ENCODE measurements at regions not wholly inside any gene's neighbourhood (a gene's known extent, or its start where the extent isn't known, plus 50 kb on each side); places are given as distances from the start of the nearest gene placed in this dataset.

DNA sequence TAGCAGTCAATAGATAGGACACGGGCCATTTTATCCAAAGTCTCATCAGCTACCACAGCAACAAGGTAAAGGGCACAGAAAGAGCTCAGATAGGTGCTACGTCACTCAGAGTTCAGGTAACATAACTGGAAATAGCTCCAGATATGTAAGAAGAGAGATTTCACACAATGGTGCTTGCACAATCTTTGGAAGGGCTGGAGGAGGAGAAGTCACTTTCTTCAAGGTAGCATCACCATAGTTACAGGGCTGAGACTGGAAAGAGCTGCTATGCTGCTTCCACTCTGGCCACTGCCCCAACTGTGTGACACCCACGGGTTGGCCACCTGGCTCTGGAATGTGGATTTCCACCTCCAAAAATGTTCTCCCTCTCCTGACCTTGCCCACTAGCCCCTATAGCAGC lies 448.8 kb upstream of the THBS1 start:
- Histone ChIP-seq H3K14ac (ENCODE audit: insufficient read length) (no peak overlapping the region), H4K91ac (replicated peaks; ENCODE audit: insufficient read length, low read length) (no peak overlapping the region), H3K36me3 (ENCODE audit: control insufficient read depth in 2 of 4, insufficient read depth in 4 of 4, low read length in 3 of 4) (no peaks in the 10 kb centered on the region), H3K4me3 (ENCODE audit: extremely low read depth in 1 of 4, insufficient read depth in 2 of 4, low read depth in 3 of 4, low read length in 4 of 4) (no peak overlapping the region), H2BK12ac (ENCODE audit: low read depth, low read length) (no peak overlapping the region), H3K9ac (replicated peaks in 1 of 4; ENCODE audit: extremely low read depth in 1 of 4, low read depth in 3 of 4, low read length in 3 of 4) (no peak overlapping the region), H3K27me3 (replicated peaks in 1 of 4; ENCODE audit: control insufficient read depth in 3 of 4, extremely low read depth in 1 of 4, insufficient read depth in 3 of 4, low read length in 3 of 4) (no peaks in the 10 kb centered on the region), H3K79me1 (ENCODE audit: low read depth, low read length) (no peaks in the 10 kb centered on the region), H4K20me1 (replicated peaks in 1 of 2; ENCODE audit: control insufficient read depth in 1 of 2, insufficient read depth in 2 of 2, low read length in 2 of 2) (peaks cover 0 to 2% of the 10 kb centered on the region in 2 experiments), H3K4me1 (replicated peaks in 1 of 4; ENCODE audit: control insufficient read depth in 3 of 4, insufficient read depth in 4 of 4, low read length in 3 of 4) (peaks cover 0 to 6% (median 3%) of the 10 kb centered on the region in 4 experiments; a peak in 5 of 7 replicates), H3K27ac (ENCODE audit: low read depth, low read length) (no peak overlapping the region), H2BK15ac (ENCODE audit: low read length) (no peak overlapping the region), H3K23ac (ENCODE audit: insufficient read length) (no peak overlapping the region), H3K56ac (replicated peaks; ENCODE audit: insufficient read length, low read depth, low read length) (no peak overlapping the region), H2BK5ac (ENCODE audit: low read depth, low read length) (no peak overlapping the region), H3K18ac (ENCODE audit: extremely low read depth, low read length) (no peak overlapping the region), H3K4ac (replicated peaks; ENCODE audit: insufficient read length, low read depth, low read length) (no peak overlapping the region), H2AFZ (ENCODE audit: low read length) (no peak overlapping the region), H4K8ac (ENCODE audit: extremely low read depth, insufficient read depth, low read length) (no peak overlapping the region), H3K9me3 (ENCODE audit: insufficient read depth in 2 of 2, low read depth in 1 of 2, low read length in 1 of 2) (no peaks in the 10 kb centered on the region), H2AK5ac (ENCODE audit: low read depth, low read length) (no peak overlapping the region), H3K79me2 (ENCODE audit: control insufficient read depth in 1 of 2, insufficient read depth in 2 of 2, low read length in 2 of 2) (no peaks in the 10 kb centered on the region), H2BK120ac (replicated peaks; ENCODE audit: low read depth, low read length) (no peak overlapping the region), H3K23me2 (ENCODE audit: low read depth, low read length) (no peaks in the 10 kb centered on the region), H2BK20ac (ENCODE audit: low read length) (no peak overlapping the region), H4K5ac (ENCODE audit: insufficient read length, low read depth, low read length) (no peak overlapping the region), H3K4me2 (ENCODE audit: insufficient read depth in 1 of 2, low read depth in 2 of 2, low read length in 2 of 2) (no peak overlapping the region)
- no peak for DNase-seq (ENCODE audit: low read depth in 1 of 2, low spot score in 2 of 2)
- ChIA-PET CTCF (ENCODE audit: partially characterized antibody) (interaction anchor here (1.0 kb wide), 4 partner anchors 17 to 333 kb away, joined by 3 read pairs; no protein-coding TSS in a partner anchor), POLR2A (ENCODE audit: partially characterized antibody) (interaction anchor here (2.3 kb wide), 1 partner anchor 448 kb away, joined by 9 read pairs; the partner anchor contains the start of gene THBS1)
- 80% methylated on average over 3 of the region's 3 CpGs; no CpG with 5 or more reads in 1 of the 2 experiments for WGBS, 2 experiments (ENCODE audit: extremely low coverage in 1 of 2, insufficient coverage in 1 of 2, insufficient read length in 1 of 2, insufficient replicate concordance in 2 of 2, low coverage in 1 of 2, low lambda C conversion rate in 2 of 2, missing lambda C conversion rate in 1 of 2)
- FAIRE-seq: no peak
- TF ChIP-seq, protein P1, sequence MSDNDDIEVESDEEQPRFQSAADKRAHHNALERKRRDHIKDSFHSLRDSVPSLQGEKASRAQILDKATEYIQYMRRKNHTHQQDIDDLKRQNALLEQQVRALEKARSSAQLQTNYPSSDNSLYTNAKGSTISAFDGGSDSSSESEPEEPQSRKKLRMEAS (IDR thresholded peaks at IDR 0.05): no peak
- TF ChIP-seq NRF1 (IDR thresholded peaks at IDR 0.05; ENCODE audit: low read depth, low read length) (no peak), EGR1 (IDR thresholded peaks at IDR 0.05; ENCODE audit: borderline replicate concordance, low read depth, low read length) (no peak), SP4 (IDR thresholded peaks at IDR 0.05; ENCODE audit: low read length) (no peak), SIN3A (conservative IDR thresholded peaks at IDR 0.05 in 1 of 2, IDR thresholded peaks at IDR 0.05 in 1 of 2; ENCODE audit: low read depth in 1 of 2, low read length in 2 of 2) (no peak), SIX5 (IDR thresholded peaks at IDR 0.05; ENCODE audit: low read depth, low read length) (no peak), JUND (IDR thresholded peaks at IDR 0.05; ENCODE audit: low read length) (no peak), KDM1A (IDR thresholded peaks at IDR 0.05; ENCODE audit: borderline replicate concordance, low read length) (no peak), HDAC2 (IDR thresholded peaks at IDR 0.05; ENCODE audit: borderline replicate concordance in 1 of 2, low read depth in 2 of 2, low read length in 2 of 2) (no peak)
